Neural crest cell (in vitro differentiated cells): ENCODE measurements at regions not wholly inside any gene's neighbourhood (a gene's known extent, or its start where the extent isn't known, plus 50 kb on each side); places are given as distances from the start of the nearest gene placed in this dataset.

Experiments
- DNase-seq: peaks from one replicate; pipeline ENCODE4 v3.0.0; 2021; ENCODE audit warnings: low read depth, mixed read lengths, low spot score
- H3K27ac Mint-ChIP-seq: one replicate; pipeline ENCODE4 v1.8.0; 2021; ENCODE audit warnings: mild to moderate bottlenecking, mixed read lengths; ENCODE audit not compliant: unreplicated experiment
- H3K27me3 Mint-ChIP-seq: 2 replicates; pipeline ENCODE4 v1.8.0; 2021; ENCODE audit warnings: low read depth, mild to moderate bottlenecking, mixed read lengths
- H3K36me3 Mint-ChIP-seq: 2 replicates; pipeline ENCODE4 v1.8.0; 2021; ENCODE audit warnings: low read depth, mild to moderate bottlenecking, mixed read lengths
- H3K4me1 Mint-ChIP-seq: 2 replicates; pipeline ENCODE4 v1.8.0; 2021; ENCODE audit warnings: mixed read lengths
- H3K4me3 Mint-ChIP-seq: one replicate; pipeline ENCODE4 v1.8.0; 2021; ENCODE audit warnings: mild to moderate bottlenecking, mixed read lengths
- H3K9me3 Mint-ChIP-seq: 2 replicates; pipeline ENCODE4 v1.8.0; 2021; ENCODE audit warnings: mixed read lengths
- TF ChIP-seq, protein P1 (sequence below): fragments of 200-600 bp; sonication (generic); conservative IDR thresholded peaks from 2 replicates; pipeline ENCODE4 v1.5.0; 2021; ENCODE audit warnings: antibody characterized with exemption, mild to moderate bottlenecking

GRCh38 chr2:19711470-19712372, 190.1 kb downstream of the TTC32 start:
- no peak overlapping the region for H3K27ac Mint-ChIP-seq
- no peaks in the 10 kb centered on the region for H3K36me3 Mint-ChIP-seq
- H3K4me1 Mint-ChIP-seq, result peaks cover 11% of the 10 kb centered on the region
- no peak for DNase-seq
- no peak overlapping the region for H3K4me3 Mint-ChIP-seq
- H3K9me3 Mint-ChIP-seq, result peaks cover 3% of the 10 kb centered on the region
- H3K27me3 Mint-ChIP-seq, result no peaks in the 10 kb centered on the region
- TF ChIP-seq, protein P1, sequence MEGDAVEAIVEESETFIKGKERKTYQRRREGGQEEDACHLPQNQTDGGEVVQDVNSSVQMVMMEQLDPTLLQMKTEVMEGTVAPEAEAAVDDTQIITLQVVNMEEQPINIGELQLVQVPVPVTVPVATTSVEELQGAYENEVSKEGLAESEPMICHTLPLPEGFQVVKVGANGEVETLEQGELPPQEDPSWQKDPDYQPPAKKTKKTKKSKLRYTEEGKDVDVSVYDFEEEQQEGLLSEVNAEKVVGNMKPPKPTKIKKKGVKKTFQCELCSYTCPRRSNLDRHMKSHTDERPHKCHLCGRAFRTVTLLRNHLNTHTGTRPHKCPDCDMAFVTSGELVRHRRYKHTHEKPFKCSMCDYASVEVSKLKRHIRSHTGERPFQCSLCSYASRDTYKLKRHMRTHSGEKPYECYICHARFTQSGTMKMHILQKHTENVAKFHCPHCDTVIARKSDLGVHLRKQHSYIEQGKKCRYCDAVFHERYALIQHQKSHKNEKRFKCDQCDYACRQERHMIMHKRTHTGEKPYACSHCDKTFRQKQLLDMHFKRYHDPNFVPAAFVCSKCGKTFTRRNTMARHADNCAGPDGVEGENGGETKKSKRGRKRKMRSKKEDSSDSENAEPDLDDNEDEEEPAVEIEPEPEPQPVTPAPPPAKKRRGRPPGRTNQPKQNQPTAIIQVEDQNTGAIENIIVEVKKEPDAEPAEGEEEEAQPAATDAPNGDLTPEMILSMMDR, result no peak

DNA sequence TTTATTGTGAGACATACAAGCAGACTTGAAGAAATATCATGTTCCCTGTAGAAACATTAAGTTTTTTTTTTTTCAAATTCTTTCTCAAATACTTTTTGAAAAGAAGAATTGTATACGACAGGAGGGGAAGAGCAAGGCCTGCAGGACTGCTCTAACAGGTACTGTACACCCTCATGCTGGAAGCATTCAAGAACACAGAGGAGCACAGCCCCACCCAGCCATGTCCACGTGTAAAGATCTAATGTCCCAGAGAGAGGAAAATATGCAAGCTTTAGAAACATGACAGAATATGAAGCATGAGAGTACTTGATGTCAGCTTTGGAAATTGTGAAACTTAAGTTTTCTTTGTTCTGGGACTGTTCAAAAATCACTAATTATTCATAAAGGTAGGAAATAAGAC, 191.6 kb downstream of the TTC32 start:
- peaks cover 11% of the 10 kb centered on the region for H3K4me1 Mint-ChIP-seq
- no peaks in the 10 kb centered on the region for H3K27me3 Mint-ChIP-seq
- TF ChIP-seq, protein P1, result no peak
- no peak for DNase-seq
- no peak overlapping the region for H3K4me3 Mint-ChIP-seq
- H3K9me3 Mint-ChIP-seq, result peaks cover 3% of the 10 kb centered on the region
- no peaks in the 10 kb centered on the region for H3K36me3 Mint-ChIP-seq
- no peak overlapping the region for H3K27ac Mint-ChIP-seq

DNA sequence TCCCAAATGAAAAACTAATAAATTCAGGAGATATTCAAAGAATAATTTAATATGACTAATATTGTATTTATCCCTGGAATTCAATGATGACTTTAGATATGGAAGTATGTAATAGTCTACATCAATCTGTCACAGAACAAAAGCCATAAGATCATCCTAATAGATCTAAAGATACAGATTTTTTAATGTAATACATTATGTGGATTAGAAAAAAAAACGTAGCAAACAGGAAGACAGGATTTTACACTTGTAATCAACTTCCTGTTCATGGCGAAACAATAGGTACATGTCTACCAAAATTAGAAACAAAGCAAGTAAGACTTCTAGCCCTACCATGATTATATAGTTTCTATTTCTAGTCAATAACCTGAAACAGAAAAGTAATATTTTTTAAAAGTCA, 192.2 kb downstream of the TTC32 start:
- Mint-ChIP-seq H3K27ac (no peak overlapping the region), H3K27me3 (no peaks in the 10 kb centered on the region), H3K4me3 (no peak overlapping the region), H3K4me1 (peaks cover 11% of the 10 kb centered on the region), H3K36me3 (no peaks in the 10 kb centered on the region), H3K9me3 (peaks cover 3% of the 10 kb centered on the region)
- TF ChIP-seq, protein P1, result no peak
- no peak for DNase-seq

- Mint-ChIP-seq H3K36me3 (no peaks in the 10 kb centered on the region), H3K27ac (no peak overlapping the region), H3K4me3 (no peak overlapping the region), H3K27me3 (no peaks in the 10 kb centered on the region), H3K4me1 (peaks cover 11% of the 10 kb centered on the region), H3K9me3 (peaks cover 3% of the 10 kb centered on the region)
- DNase-seq, result no peak
- TF ChIP-seq, protein P1, result no peak
Observed at GRCh38 chr2:19708776-19709175, 193.0 kb downstream of the TTC32 start.

- Mint-ChIP-seq H3K36me3 (no peaks in the 10 kb centered on the region), H3K4me1 (peaks cover 7% of the 10 kb centered on the region), H3K27me3 (no peaks in the 10 kb centered on the region), H3K4me3 (no peak overlapping the region), H3K9me3 (peaks cover under 1% of the 10 kb centered on the region), H3K27ac (no peak overlapping the region)
- no peak for DNase-seq
- TF ChIP-seq, protein P1, result no peak
Observed at GRCh38 chr2:19706332-19706731, 195.5 kb downstream of the TTC32 start.
